A549 (cell line): ENCODE measurements at regions not wholly inside any gene's neighbourhood (a gene's known extent, or its start where the extent isn't known, plus 50 kb on each side); places are given as distances from the start of the nearest gene placed in this dataset.

Experiments
- EP300 ChIP-seq, 2 experiments: fragments of >200 bp; sonication (Bioruptor Twin); formaldehyde crosslinking; IDR thresholded peaks; 2 replicates in 1 of 2; 3 replicates in 1 of 2; pipeline ENCODE4 v1.6.1; 2016 to 2017
- MAX ChIP-seq: IDR thresholded peaks from 2 replicates; pipeline ENCODE4 v1.6.1; 2012
- POLR2A ChIP-seq: IDR thresholded peaks from 2 replicates; pipeline ENCODE4 v1.6.1; 2012; ENCODE audit warnings: mild to moderate bottlenecking, low read length
- RAD21 ChIP-seq, 2 experiments: fragments of >200 bp in 1 of 2; sonication (Bioruptor Twin) in 1 of 2; formaldehyde crosslinking in 1 of 2; IDR thresholded peaks in 1 of 2; conservative IDR thresholded peaks in 1 of 2; 2 replicates in 1 of 2; 3 replicates in 1 of 2; pipeline ENCODE4 v1.6.1; 2012 to 2018; ENCODE audit warnings: inconsistent platforms in 1 of 2
- RARB ChIP-seq: fragments of 250-450 bp; sonication (Bioruptor Pico); IDR thresholded peaks from 2 replicates; pipeline ENCODE4 v1.8.0; 2021; ENCODE audit warnings: mild to moderate bottlenecking, moderate library complexity
- TF ChIP-seq, protein P1 (sequence below): fragments of >200 bp; sonication (Bioruptor Twin); formaldehyde crosslinking; IDR thresholded peaks from 3 replicates; pipeline ENCODE4 v1.5.1; 2016
- TF ChIP-seq, protein P2 (sequence below): fragments of 200-600 bp; sonication (generic); IDR thresholded peaks from 2 replicates; pipeline ENCODE4 v1.6.1; 2016; ENCODE audit warnings: antibody characterized with exemption, mild to moderate bottlenecking, moderate library complexity

DNA sequence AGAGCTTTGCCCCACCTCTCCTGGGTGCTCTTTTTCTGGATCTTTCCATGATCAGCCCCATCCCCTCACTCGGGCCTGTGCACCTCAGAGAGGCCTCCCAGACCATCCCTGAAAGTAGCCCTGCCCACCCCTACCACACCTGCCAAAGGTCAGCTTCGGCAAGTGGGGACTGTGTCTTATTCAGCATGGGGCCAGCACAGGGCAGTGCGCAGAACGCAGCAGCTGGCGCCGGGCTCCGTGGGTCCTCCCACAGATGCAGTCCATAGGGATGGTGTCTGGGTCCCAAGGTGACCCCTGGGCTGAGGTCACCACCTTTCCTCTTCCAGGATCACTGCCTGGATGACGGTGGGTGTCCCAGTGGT lies 79.4 kb downstream of the CEBPB start:
- TF ChIP-seq RARB (CRISPR knock-in tag): no peak
- TF ChIP-seq POLR2A: no peak
- TF ChIP-seq MAX: no peak
- TF ChIP-seq EP300 (IDR thresholded peaks at IDR 0.05): no peak
- TF ChIP-seq, protein P1, sequence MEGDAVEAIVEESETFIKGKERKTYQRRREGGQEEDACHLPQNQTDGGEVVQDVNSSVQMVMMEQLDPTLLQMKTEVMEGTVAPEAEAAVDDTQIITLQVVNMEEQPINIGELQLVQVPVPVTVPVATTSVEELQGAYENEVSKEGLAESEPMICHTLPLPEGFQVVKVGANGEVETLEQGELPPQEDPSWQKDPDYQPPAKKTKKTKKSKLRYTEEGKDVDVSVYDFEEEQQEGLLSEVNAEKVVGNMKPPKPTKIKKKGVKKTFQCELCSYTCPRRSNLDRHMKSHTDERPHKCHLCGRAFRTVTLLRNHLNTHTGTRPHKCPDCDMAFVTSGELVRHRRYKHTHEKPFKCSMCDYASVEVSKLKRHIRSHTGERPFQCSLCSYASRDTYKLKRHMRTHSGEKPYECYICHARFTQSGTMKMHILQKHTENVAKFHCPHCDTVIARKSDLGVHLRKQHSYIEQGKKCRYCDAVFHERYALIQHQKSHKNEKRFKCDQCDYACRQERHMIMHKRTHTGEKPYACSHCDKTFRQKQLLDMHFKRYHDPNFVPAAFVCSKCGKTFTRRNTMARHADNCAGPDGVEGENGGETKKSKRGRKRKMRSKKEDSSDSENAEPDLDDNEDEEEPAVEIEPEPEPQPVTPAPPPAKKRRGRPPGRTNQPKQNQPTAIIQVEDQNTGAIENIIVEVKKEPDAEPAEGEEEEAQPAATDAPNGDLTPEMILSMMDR: no peak
- TF ChIP-seq, protein P2, sequence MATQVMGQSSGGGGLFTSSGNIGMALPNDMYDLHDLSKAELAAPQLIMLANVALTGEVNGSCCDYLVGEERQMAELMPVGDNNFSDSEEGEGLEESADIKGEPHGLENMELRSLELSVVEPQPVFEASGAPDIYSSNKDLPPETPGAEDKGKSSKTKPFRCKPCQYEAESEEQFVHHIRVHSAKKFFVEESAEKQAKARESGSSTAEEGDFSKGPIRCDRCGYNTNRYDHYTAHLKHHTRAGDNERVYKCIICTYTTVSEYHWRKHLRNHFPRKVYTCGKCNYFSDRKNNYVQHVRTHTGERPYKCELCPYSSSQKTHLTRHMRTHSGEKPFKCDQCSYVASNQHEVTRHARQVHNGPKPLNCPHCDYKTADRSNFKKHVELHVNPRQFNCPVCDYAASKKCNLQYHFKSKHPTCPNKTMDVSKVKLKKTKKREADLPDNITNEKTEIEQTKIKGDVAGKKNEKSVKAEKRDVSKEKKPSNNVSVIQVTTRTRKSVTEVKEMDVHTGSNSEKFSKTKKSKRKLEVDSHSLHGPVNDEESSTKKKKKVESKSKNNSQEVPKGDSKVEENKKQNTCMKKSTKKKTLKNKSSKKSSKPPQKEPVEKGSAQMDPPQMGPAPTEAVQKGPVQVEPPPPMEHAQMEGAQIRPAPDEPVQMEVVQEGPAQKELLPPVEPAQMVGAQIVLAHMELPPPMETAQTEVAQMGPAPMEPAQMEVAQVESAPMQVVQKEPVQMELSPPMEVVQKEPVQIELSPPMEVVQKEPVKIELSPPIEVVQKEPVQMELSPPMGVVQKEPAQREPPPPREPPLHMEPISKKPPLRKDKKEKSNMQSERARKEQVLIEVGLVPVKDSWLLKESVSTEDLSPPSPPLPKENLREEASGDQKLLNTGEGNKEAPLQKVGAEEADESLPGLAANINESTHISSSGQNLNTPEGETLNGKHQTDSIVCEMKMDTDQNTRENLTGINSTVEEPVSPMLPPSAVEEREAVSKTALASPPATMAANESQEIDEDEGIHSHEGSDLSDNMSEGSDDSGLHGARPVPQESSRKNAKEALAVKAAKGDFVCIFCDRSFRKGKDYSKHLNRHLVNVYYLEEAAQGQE: no peak
- TF ChIP-seq RAD21 (conservative IDR thresholded peaks at IDR 0.05 in 1 of 2, IDR thresholded peaks at IDR 0.05 in 1 of 2): no peak
